SJSA1 (cell line): ENCODE measurements at regions not wholly inside any gene's neighbourhood (a gene's known extent, or its start where the extent isn't known, plus 50 kb on each side); places are given as distances from the start of the nearest gene placed in this dataset.
"Not testable (repeated sequence)": the region's sequence is repeated elsewhere in the genome, so short reads cannot be mapped to it uniquely, and the experiment has no call there.

Experiments used
- DNase-seq, 2 experiments: peaks; one replicate each; pipeline ENCODE4 v3.0.0-alpha.2; 2015 to 2020; ENCODE audit warnings: low spot score in 2 of 2, low read depth in 1 of 2
- H3K27ac ChIP-seq: fragments of 250-450 bp; sonication (Bioruptor Pico); 2 replicates; pipeline ENCODE4 v1.5.1; 2020; ENCODE audit warnings: mild to moderate bottlenecking, moderate library complexity
- H3K27me3 ChIP-seq: fragments of 250-450 bp; sonication (Bioruptor Pico); replicated peaks from 2 replicates; pipeline ENCODE4 v1.5.1; 2020; ENCODE audit warnings: mild to moderate bottlenecking, moderate library complexity
- H3K36me3 ChIP-seq: fragments of 250-450 bp; sonication (Bioruptor Pico); 2 replicates; pipeline ENCODE4 v1.5.1; 2020; ENCODE audit warnings: mild to moderate bottlenecking
- H3K4me1 ChIP-seq: fragments of 250-450 bp; sonication (Bioruptor Pico); replicated peaks from 2 replicates; pipeline ENCODE4 v1.6.1; 2021; ENCODE audit warnings: mild to moderate bottlenecking
- H3K4me3 ChIP-seq: fragments of 250-450 bp; sonication (Bioruptor Pico); 2 replicates; pipeline ENCODE4 v1.5.1; 2020; ENCODE audit warnings: mild to moderate bottlenecking
- H3K9me3 ChIP-seq: fragments of 250-450 bp; sonication (Bioruptor Pico); replicated peaks from 2 replicates; pipeline ENCODE4 v1.5.1; 2020; ENCODE audit warnings: mild to moderate bottlenecking

- not testable (repeated sequence) for DNase-seq
These were observed 341.1 kb upstream of the DEFB115 start for GRCh38 chr20:30916404-30916803.

DNA sequence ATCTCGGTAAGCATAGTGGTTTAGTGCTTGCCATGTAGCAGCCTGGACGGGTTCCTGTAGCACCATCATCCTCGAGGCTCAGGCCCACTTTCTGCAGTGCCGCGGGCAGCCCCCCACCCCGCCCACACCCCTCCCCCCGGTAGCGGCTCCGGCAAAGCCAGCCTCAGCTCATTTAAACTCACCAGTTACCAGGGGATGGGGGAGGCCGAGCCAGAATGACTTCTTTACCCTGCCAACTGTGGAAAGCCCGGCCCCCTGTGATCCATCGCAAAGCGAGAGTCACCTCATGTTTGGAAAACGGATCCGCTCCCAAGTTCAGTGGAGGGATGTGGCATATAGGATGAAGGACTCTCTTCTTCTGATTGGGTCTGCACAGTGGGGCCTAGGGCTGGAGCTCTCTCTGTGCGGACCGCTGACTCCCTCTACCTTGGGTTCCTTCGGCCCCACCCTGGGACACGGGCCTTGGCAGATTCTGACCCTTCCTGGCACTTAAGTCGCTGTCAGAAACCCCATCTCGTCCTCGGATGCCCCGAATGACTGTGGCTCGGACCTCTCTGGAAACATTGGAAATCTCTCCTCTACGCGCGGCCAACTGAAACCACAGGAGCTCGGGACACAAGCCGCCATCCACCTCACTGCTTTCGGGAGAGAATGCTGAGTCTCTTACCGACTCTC lies 337.8 kb upstream of the DEFB115 start:
- DNase-seq: no peak
- Histone ChIP-seq H3K27ac (no peak overlapping the region), H3K36me3 (no peaks in the 10 kb centered on the region), H3K4me3 (no peak overlapping the region), H3K9me3 (no peaks in the 10 kb centered on the region), H3K4me1 (no peaks in the 10 kb centered on the region), H3K27me3 (no peaks in the 10 kb centered on the region)

More at GRCh38 chr20:30916404-30916803, 341.1 kb upstream of the DEFB115 start:
- H3K27ac ChIP-seq, H3K4me1 ChIP-seq, H3K36me3 ChIP-seq, H3K9me3 ChIP-seq, H3K27me3 ChIP-seq, H3K4me3 ChIP-seq: not testable (repeated sequence)

- Histone ChIP-seq H3K9me3 (no peaks in the 10 kb centered on the region), H3K36me3 (no peaks in the 10 kb centered on the region), H3K4me1 (no peaks in the 10 kb centered on the region), H3K27me3 (no peaks in the 10 kb centered on the region), H3K4me3 (no peak overlapping the region), H3K27ac (no peak overlapping the region)
- no peak for DNase-seq
These were observed 336.0 kb upstream of the DEFB115 start for GRCh38 chr20:30921286-30922071.

DNA sequence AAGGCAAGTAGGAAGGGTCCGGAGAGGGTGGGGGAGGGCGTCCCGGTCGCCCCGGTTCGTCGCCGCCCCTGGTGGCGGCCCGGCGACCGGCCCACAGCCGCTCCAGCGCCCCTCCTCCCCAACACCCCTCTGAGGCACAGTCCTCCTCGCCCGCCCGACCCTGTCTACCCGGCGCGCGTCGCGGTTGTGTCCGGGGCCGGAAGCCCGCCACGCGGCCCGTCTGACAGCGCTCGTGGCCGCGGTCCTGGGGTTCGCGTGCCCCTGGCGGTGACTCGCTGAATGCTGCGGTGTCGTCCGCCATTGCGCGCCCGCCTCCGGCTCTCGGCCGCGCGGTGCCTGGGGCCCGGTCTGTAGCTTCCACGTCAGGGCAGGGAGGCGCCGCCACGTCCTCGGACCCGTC lies 335.3 kb upstream of the DEFB115 start:
- no peaks in the 10 kb centered on the region for H3K9me3 ChIP-seq
- no peak overlapping the region for H3K27ac ChIP-seq
- H3K4me3 ChIP-seq: no peak overlapping the region
- H3K27me3 ChIP-seq: no peaks in the 10 kb centered on the region
- H3K36me3 ChIP-seq: no peaks in the 10 kb centered on the region
- H3K4me1 ChIP-seq: no peaks in the 10 kb centered on the region
- no peak for DNase-seq

DNA sequence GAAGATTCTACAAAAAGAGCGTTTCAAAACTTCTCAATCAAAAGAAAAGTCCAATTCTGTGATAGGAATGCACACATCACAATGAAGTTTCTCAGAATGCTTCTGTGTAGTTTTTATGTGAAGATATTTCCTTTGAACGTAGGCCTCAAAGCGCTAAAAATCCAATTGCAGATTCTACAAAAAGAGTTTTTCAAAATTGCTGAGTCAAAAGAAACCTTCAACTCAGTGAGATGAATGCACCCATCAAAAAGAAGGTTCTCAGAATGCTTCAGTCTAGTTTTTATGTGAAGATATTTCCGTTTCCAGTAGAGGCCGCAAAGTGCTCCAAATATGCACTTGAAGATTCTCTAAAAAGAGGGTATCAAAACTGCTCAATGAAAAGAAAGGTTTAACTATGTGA lies 319.7 kb upstream of the DEFB115 start:
- H3K27me3 ChIP-seq: no peaks in the 10 kb centered on the region
- DNase-seq: no peak
- no peaks in the 10 kb centered on the region for H3K9me3 ChIP-seq
- no peaks in the 10 kb centered on the region for H3K4me1 ChIP-seq
- no peaks in the 10 kb centered on the region for H3K36me3 ChIP-seq
- H3K4me3 ChIP-seq: no peak overlapping the region
- no peak overlapping the region for H3K27ac ChIP-seq

- H3K4me1 ChIP-seq: no peaks in the 10 kb centered on the region
- no peak overlapping the region for H3K4me3 ChIP-seq
- H3K27ac ChIP-seq: no peak overlapping the region
- H3K9me3 ChIP-seq: no peaks in the 10 kb centered on the region
- DNase-seq: no peak
- no peaks in the 10 kb centered on the region for H3K27me3 ChIP-seq
- no peaks in the 10 kb centered on the region for H3K36me3 ChIP-seq
These were observed 307.7 kb upstream of the DEFB115 start for GRCh38 chr20:30949761-30950160.

- not testable (repeated sequence) for DNase-seq, H3K27me3 ChIP-seq, H3K9me3 ChIP-seq, H3K4me1 ChIP-seq, H3K27ac ChIP-seq, H3K4me3 ChIP-seq, H3K36me3 ChIP-seq
These were observed 306.4 kb upstream of the DEFB115 start for GRCh38 chr20:30951088-30951487.

DNA sequence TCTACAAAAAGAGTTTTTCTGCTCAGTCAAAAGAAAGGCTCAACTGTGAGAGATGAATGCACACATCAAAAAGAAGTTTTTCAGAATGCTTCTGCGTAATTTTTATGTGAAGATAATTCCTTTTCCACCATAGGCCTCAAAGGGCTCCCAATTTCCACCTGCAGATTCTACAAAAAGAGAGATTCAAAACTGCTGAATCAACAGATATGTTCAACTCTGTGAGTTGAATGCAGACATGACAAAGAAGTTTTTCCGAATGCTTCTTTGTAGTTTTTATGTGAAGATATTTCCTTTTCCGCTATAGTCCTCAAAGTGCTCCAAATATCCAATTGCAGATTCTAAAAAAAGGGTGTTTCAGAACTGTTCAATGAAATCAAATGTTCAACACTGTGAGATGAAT lies 300.8 kb upstream of the DEFB115 start:
- not testable (repeated sequence) for DNase-seq, H3K4me3 ChIP-seq, H3K27ac ChIP-seq, H3K4me1 ChIP-seq, H3K9me3 ChIP-seq, H3K27me3 ChIP-seq, H3K36me3 ChIP-seq

DNA sequence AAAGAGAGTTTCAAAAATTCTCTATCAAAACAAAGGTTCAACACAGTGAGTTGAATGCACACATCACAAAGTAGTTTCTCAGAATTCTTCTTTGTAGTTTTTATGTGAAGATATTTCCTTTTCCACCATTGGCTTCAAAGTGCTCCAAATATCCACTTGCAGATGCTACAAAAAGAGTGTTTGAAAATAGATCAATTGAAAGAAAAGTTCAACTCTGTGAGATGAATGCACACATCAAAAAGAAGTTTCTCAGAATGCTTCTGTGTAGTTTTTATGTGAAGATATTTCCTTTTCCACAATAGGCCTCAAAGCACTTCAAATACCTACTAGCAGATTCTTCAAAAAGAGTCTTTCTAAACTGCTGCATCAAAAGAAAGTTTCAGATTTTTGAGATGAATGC lies 298.3 kb upstream of the DEFB115 start:
- not testable (repeated sequence) for H3K4me3 ChIP-seq, DNase-seq, H3K4me1 ChIP-seq, H3K27ac ChIP-seq, H3K27me3 ChIP-seq, H3K9me3 ChIP-seq, H3K36me3 ChIP-seq

- Histone ChIP-seq H3K27me3 (no peaks in the 10 kb centered on the region), H3K9me3 (no peaks in the 10 kb centered on the region), H3K27ac (no peak overlapping the region), H3K4me3 (no peak overlapping the region), H3K36me3 (no peaks in the 10 kb centered on the region), H3K4me1 (no peaks in the 10 kb centered on the region)
- DNase-seq: no peak
These were observed 293.9 kb upstream of the DEFB115 start for GRCh38 chr20:30963591-30963990.

GRCh38 chr20:30975859-30976258 lies 281.6 kb upstream of the DEFB115 start:
- not testable (repeated sequence) for H3K27ac ChIP-seq, H3K4me3 ChIP-seq, H3K9me3 ChIP-seq, H3K27me3 ChIP-seq, H3K4me1 ChIP-seq, H3K36me3 ChIP-seq, DNase-seq

DNA sequence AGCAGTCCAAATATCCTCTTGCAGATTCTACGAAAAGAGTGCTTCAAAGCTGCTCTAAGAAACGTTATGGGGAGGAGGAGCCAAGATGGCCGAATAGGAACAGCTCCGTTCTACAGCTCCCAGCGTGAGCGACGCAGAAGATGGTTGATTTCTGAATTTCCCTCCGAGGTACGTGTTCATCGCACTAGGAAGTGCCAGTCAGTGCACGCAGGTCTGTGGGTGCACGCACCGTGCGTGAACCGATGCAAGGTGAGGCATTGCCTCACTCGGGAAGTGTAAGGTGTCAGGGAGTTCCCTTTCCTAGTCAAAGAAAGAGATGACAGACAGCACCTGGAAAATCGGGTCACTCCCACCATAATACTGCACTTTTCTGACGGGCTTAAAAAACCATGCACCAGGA lies 272.1 kb upstream of the DEFB115 start:
- no peak for DNase-seq
- no peaks in the 10 kb centered on the region for H3K36me3 ChIP-seq
- H3K4me1 ChIP-seq: no peaks in the 10 kb centered on the region
- H3K27me3 ChIP-seq: no peaks in the 10 kb centered on the region
- H3K4me3 ChIP-seq: no peak overlapping the region
- peaks cover 3% of the 10 kb centered on the region; the same call in 1 of the 2 replicates for H3K9me3 ChIP-seq
- no peak overlapping the region for H3K27ac ChIP-seq
